BJ (cell line): ENCODE measurements at regions not wholly inside any gene's neighbourhood (a gene's known extent, or its start where the extent isn't known, plus 50 kb on each side); places are given as distances from the start of the nearest gene placed in this dataset.

ENCODE experiments used
- CTCF ChIA-PET: fragments of 350-600 bp; formaldehyde crosslinking; extraction: SDS; loops from one replicate; lab custom pipeline; 2021; ENCODE audit warnings: antibody characterized with exemption, inconsistent platforms; lab: Yijun Ruan, JAX
- POLR2A ChIA-PET: fragments of 300-600 bp; sonication (Branson Sonifier 250); formaldehyde crosslinking; extraction: SDS; loops from one replicate; lab custom pipeline; 2021; ENCODE audit warnings: antibody characterized with exemption; lab: Charles Lee
- DNase-seq: peaks from one replicate; pipeline ENCODE4 v3.0.0-alpha.2; 2011; ENCODE audit warnings: low read depth
- H3K27me3 ChIP-seq: 2 replicates; pipeline ENCODE4 v1.6.0; 2011; ENCODE audit warnings: low read length; ENCODE audit not compliant: control insufficient read depth, insufficient read depth
- H3K36me3 ChIP-seq: 2 replicates; pipeline ENCODE4 v1.5.1; 2011; ENCODE audit warnings: low read length; ENCODE audit not compliant: control insufficient read depth, insufficient read depth
- H3K4me3 ChIP-seq: 2 replicates; pipeline ENCODE4 v1.5.1; 2011; ENCODE audit warnings: low read depth, mild to moderate bottlenecking, control low read depth, low read length
- CTCF ChIP-seq: IDR thresholded peaks from 2 replicates; pipeline ENCODE4 v1.5.1; 2011; ENCODE audit warnings: low read depth, mild to moderate bottlenecking, control low read depth, inconsistent platforms, low read length, moderate library complexity; ENCODE audit not compliant: insufficient read depth

- Histone ChIP-seq H3K27me3 (no peaks in the 10 kb centered on the region), H3K4me3 (no peak overlapping the region), H3K36me3 (no peaks in the 10 kb centered on the region)
- ChIA-PET CTCF (no interaction called here), POLR2A (no interaction called here)
- no peak for TF ChIP-seq CTCF
- DNase-seq = no peak
These were observed 956.5 kb downstream of the CDH18 start for GRCh38 chr5:19031491-19031890.

- no peak for DNase-seq
- POLR2A ChIA-PET = no interaction called here
- CTCF ChIA-PET = no interaction called here
These were observed 952.2 kb downstream of the CDH18 start for GRCh38 chr5:19035816-19036215.

GRCh38 chr5:19042106-19042505, 945.9 kb downstream of the CDH18 start:
- no peaks in the 10 kb centered on the region for H3K27me3 ChIP-seq
- DNase-seq = no peak
- CTCF ChIA-PET = no interaction called here
- POLR2A ChIA-PET = no interaction called here
- TF ChIP-seq CTCF = no peak
- no peaks in the 10 kb centered on the region for H3K36me3 ChIP-seq
- no peak overlapping the region for H3K4me3 ChIP-seq

More at GRCh38 chr5:19035816-19036215, 952.2 kb downstream of the CDH18 start:
- Histone ChIP-seq H3K4me3 (no peak overlapping the region), H3K36me3 (no peaks in the 10 kb centered on the region), H3K27me3 (no peaks in the 10 kb centered on the region)
- TF ChIP-seq CTCF = no peak

GRCh38 chr5:19044311-19044710, 943.7 kb downstream of the CDH18 start:
- no peak overlapping the region for H3K4me3 ChIP-seq
- POLR2A ChIA-PET = no interaction called here
- DNase-seq = no peak
- no peaks in the 10 kb centered on the region for H3K36me3 ChIP-seq
- no peaks in the 10 kb centered on the region for H3K27me3 ChIP-seq
- CTCF ChIA-PET = interaction anchor here (0.6 kb wide), 1 partner anchor 250 kb away, joined by 3 read pairs; no protein-coding TSS in a partner anchor
- TF ChIP-seq CTCF = no peak

GRCh38 chr5:19044931-19045695, 942.9 kb downstream of the CDH18 start:
- CTCF ChIA-PET = no interaction called here
- no peaks in the 10 kb centered on the region for H3K27me3 ChIP-seq
- POLR2A ChIA-PET = no interaction called here
- H3K4me3 ChIP-seq = no peak overlapping the region
- no peak for TF ChIP-seq CTCF
- no peaks in the 10 kb centered on the region for H3K36me3 ChIP-seq
- DNase-seq = no peak
